ENCODE measurements at regions not wholly inside any gene's neighbourhood (a gene's known extent, or its start where the extent isn't known, plus 50 kb on each side); places are given as distances from the start of the nearest gene placed in this dataset.

DNA sequence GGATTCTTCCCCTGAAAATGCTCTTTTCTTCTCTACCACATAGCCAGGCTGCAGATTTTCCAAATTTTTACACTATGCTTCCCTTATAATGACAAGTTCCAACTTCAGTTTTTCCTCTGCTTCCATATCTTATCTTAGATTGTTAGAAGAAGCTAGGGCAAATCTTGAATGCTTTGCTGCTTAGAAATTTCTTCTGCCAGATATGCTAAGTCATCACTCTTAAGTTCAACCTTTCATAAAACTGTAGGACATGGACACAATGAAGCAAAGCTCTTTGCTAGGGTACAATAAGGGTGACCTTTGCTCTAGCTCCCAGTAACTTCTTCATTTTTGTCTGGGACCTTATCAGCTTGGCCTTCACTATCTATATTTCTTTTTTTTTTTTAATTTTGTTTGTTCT is 88.7 kb downstream of the NXNL2 start:
- Histone ChIP-seq H3K4me3 (ENCODE audit: control extremely low read depth in 1 of 5, extremely low read depth in 1 of 5, insufficient read depth in 1 of 5, low read depth in 2 of 5, low read length in 4 of 5) (no peak overlapping the region), H2AFZ (ENCODE audit: insufficient read depth, low read depth, low read length, poor library complexity, severe bottlenecking) (no peak overlapping the region), H3K4me2 (replicated peaks; ENCODE audit: low read depth, low read length, poor library complexity, severe bottlenecking) (no peak overlapping the region), H3K9ac (ENCODE audit: low read length) (no peak overlapping the region), H3K9me3 (ENCODE audit: control extremely low read depth in 1 of 3, control insufficient read depth in 2 of 3, insufficient read depth in 1 of 3, low read length in 2 of 3) (no peaks in the 10 kb centered on the region), H3K79me2 (ENCODE audit: control insufficient read depth, insufficient read depth, low read length) (no peaks in the 10 kb centered on the region), H3K27ac (ENCODE audit: low read length in 2 of 2) (no peak overlapping the region), H3K27me3 (replicated peaks in 1 of 4; ENCODE audit: control extremely low read depth in 1 of 4, control insufficient read depth in 3 of 4, insufficient read depth in 4 of 4, low read length in 3 of 4) (peaks cover 0 to 3% (median 0%) of the 10 kb centered on the region in 4 experiments), H3K36me3 (replicated peaks in 1 of 2; ENCODE audit: control extremely low read depth in 1 of 2, control insufficient read depth in 1 of 2, extremely low read depth in 1 of 2, insufficient read depth in 2 of 2, low read length in 1 of 2) (no peaks in the 10 kb centered on the region), H3K4me1 (ENCODE audit: control insufficient read depth in 2 of 2, insufficient read depth in 2 of 2, low read length in 2 of 2) (no peaks in the 10 kb centered on the region), H4K20me1 (ENCODE audit: control insufficient read depth, insufficient read depth, low read length, poor library complexity, severe bottlenecking) (no peaks in the 10 kb centered on the region)
- Mint-ChIP-seq H3K4me1 (no peaks in the 10 kb centered on the region), H3K27ac (no peak overlapping the region), H3K4me3 (no peak overlapping the region), H3K27me3 (peaks cover 5% of the 10 kb centered on the region), H3K9me3 (ENCODE audit: insufficient read depth) (no peaks in the 10 kb centered on the region)
- intact Hi-C loops (cut with micrococcal nuclease) = no loop called here
- POLR2A ChIA-PET = no interaction called here
- DNase-seq = no peak
- CTCF ChIA-PET = interaction anchor here (0.6 to 0.7 kb wide), 2 partner anchors 38 to 265 kb away, joined by 4 to 6 read pairs; no protein-coding TSS in a partner anchor
- no peak for TF ChIP-seq EZH2 (IDR thresholded peaks at IDR 0.05; ENCODE audit: borderline replicate concordance, insufficient read depth, low read depth, low read length, poor library complexity, severe bottlenecking)
- TF ChIP-seq, protein P1, sequence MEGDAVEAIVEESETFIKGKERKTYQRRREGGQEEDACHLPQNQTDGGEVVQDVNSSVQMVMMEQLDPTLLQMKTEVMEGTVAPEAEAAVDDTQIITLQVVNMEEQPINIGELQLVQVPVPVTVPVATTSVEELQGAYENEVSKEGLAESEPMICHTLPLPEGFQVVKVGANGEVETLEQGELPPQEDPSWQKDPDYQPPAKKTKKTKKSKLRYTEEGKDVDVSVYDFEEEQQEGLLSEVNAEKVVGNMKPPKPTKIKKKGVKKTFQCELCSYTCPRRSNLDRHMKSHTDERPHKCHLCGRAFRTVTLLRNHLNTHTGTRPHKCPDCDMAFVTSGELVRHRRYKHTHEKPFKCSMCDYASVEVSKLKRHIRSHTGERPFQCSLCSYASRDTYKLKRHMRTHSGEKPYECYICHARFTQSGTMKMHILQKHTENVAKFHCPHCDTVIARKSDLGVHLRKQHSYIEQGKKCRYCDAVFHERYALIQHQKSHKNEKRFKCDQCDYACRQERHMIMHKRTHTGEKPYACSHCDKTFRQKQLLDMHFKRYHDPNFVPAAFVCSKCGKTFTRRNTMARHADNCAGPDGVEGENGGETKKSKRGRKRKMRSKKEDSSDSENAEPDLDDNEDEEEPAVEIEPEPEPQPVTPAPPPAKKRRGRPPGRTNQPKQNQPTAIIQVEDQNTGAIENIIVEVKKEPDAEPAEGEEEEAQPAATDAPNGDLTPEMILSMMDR (IDR thresholded peaks at IDR 0.05) = no peak
- no peak for ATAC-seq (ENCODE audit: low read depth)

DNA sequence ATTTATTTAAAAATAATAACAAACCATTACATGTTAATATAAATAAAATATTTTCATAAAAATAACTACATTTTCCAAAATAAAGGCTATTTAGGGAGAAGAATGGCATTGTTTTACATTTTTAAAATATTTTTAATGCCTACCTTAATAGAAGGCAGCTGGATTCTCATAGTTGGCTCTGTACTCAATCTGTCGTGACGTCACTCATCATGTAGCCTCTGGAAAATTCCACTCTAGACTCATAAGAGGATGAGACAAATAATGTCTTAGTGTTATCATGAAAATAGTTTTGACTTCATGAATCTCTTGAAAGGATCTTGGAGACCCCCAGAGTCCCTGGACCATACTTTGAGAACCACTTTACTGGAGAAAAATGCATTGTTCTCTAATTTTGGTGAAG is 93.1 kb downstream of the NXNL2 start:
- DNase-seq (no peak), ATAC-seq (ENCODE audit: low read depth) (no peak)
- H3K9ac ChIP-seq (ENCODE audit: low read length) = no peak overlapping the region
- no peaks in the 10 kb centered on the region for H3K4me1 ChIP-seq (ENCODE audit: control insufficient read depth in 2 of 2, insufficient read depth in 2 of 2, low read length in 2 of 2)
- WGBS (ENCODE audit: insufficient coverage) = no CpG with 5 or more reads among the region's 2 CpGs
- no peak overlapping the region for H3K27ac ChIP-seq (ENCODE audit: low read length in 2 of 2)
- no peaks in the 10 kb centered on the region for H4K20me1 ChIP-seq (ENCODE audit: control insufficient read depth, insufficient read depth, low read length, poor library complexity, severe bottlenecking)
- ChIA-PET POLR2A (no interaction called here), CTCF (no interaction called here)
- TF ChIP-seq EZH2 (IDR thresholded peaks at IDR 0.05; ENCODE audit: borderline replicate concordance, insufficient read depth, low read depth, low read length, poor library complexity, severe bottlenecking) = no peak
- TF ChIP-seq, protein P1 (IDR thresholded peaks at IDR 0.05) = no peak
- no peak overlapping the region for H3K27ac Mint-ChIP-seq
- H3K79me2 ChIP-seq (ENCODE audit: control insufficient read depth, insufficient read depth, low read length) = no peaks in the 10 kb centered on the region
- no peak overlapping the region for H2AFZ ChIP-seq (ENCODE audit: insufficient read depth, low read depth, low read length, poor library complexity, severe bottlenecking)
- no peaks in the 10 kb centered on the region for H3K9me3 Mint-ChIP-seq (ENCODE audit: insufficient read depth)
- H3K4me3 Mint-ChIP-seq = no peak overlapping the region
- H3K36me3 ChIP-seq (replicated peaks in 1 of 2; ENCODE audit: control extremely low read depth in 1 of 2, control insufficient read depth in 1 of 2, extremely low read depth in 1 of 2, insufficient read depth in 2 of 2, low read length in 1 of 2) = no peaks in the 10 kb centered on the region
- intact Hi-C loops (cut with micrococcal nuclease) = no loop called here
- H3K4me1 Mint-ChIP-seq = no peaks in the 10 kb centered on the region
- H3K9me3 ChIP-seq (ENCODE audit: control extremely low read depth in 1 of 3, control insufficient read depth in 2 of 3, insufficient read depth in 1 of 3, low read length in 2 of 3) = no peaks in the 10 kb centered on the region
- H3K27me3 Mint-ChIP-seq = no peaks in the 10 kb centered on the region
- H3K4me3 ChIP-seq (ENCODE audit: control extremely low read depth in 1 of 5, extremely low read depth in 1 of 5, insufficient read depth in 1 of 5, low read depth in 2 of 5, low read length in 4 of 5) = no peak overlapping the region
- H3K27me3 ChIP-seq (replicated peaks in 1 of 4; ENCODE audit: control extremely low read depth in 1 of 4, control insufficient read depth in 3 of 4, insufficient read depth in 4 of 4, low read length in 3 of 4) = no peaks in the 10 kb centered on the region
- no peak overlapping the region for H3K4me2 ChIP-seq (replicated peaks; ENCODE audit: low read depth, low read length, poor library complexity, severe bottlenecking)

Measured in B cell (primary cell).